ENCODE measurements at regions not wholly inside any gene's neighbourhood (a gene's known extent, or its start where the extent isn't known, plus 50 kb on each side); places are given as distances from the start of the nearest gene placed in this dataset.
"Not testable (repeated sequence)": the region's sequence is repeated elsewhere in the genome, so short reads cannot be mapped to it uniquely, and the experiment has no call there.

GRCh38 chr10:22832066-22832602, 95.7 kb upstream of the ARMC3 start:
- ChIA-PET CTCF (interaction anchor here (0.7 kb wide), 1 partner anchor 13 kb away, joined by 3 read pairs; no protein-coding TSS in a partner anchor), POLR2A (ENCODE audit: low non-redundant PET) (no interaction called here)
- DNase-seq (ENCODE audit: low spot score): no peak
- no peak overlapping the region for H3K27ac ChIP-seq
- no peak for TF ChIP-seq CTCF (conservative IDR thresholded peaks at IDR 0.05; ENCODE audit: low read depth)

- ChIA-PET CTCF (interaction anchor here (0.7 kb wide), 1 partner anchor 12 kb away, joined by 3 read pairs; no protein-coding TSS in a partner anchor), POLR2A (ENCODE audit: low non-redundant PET) (no interaction called here)
- TF ChIP-seq CTCF (conservative IDR thresholded peaks at IDR 0.05; ENCODE audit: low read depth): no peak
- H3K27ac ChIP-seq: no peak overlapping the region
- no peak for DNase-seq (ENCODE audit: low spot score)
These were observed 96.3 kb upstream of the ARMC3 start for GRCh38 chr10:22831586-22831985.

DNA sequence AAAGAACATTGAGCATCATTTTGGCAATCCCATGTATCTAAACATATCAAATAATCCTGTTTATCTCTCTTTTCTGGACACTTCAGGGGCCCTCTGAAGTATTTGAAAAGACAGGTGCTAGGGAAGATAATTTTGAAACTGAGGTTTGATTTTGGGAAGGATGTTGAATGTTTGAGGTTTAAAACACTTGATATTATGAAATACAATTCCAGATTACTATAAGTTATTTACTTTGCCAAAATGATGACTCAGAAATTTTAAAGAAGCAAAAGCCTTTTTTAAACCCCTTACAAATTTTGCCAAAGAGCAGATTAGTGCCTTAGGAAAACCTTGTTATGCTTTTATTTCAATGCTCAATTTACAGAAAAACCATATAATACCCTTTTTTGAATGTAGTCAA, 99.1 kb upstream of the ARMC3 start:
- DNase-seq (ENCODE audit: low spot score); CTCF ChIA-PET; POLR2A ChIA-PET (ENCODE audit: low non-redundant PET); H3K27ac ChIP-seq: not testable (repeated sequence)

- no peak overlapping the region for H3K27ac ChIP-seq
- TF ChIP-seq CTCF (conservative IDR thresholded peaks at IDR 0.05; ENCODE audit: low read depth): no peak
- CTCF ChIA-PET: no interaction called here
- POLR2A ChIA-PET (ENCODE audit: low non-redundant PET): no interaction called here
- no peak for DNase-seq (ENCODE audit: low spot score)
These were observed 102.0 kb upstream of the ARMC3 start for GRCh38 chr10:22825841-22826240.

DNA sequence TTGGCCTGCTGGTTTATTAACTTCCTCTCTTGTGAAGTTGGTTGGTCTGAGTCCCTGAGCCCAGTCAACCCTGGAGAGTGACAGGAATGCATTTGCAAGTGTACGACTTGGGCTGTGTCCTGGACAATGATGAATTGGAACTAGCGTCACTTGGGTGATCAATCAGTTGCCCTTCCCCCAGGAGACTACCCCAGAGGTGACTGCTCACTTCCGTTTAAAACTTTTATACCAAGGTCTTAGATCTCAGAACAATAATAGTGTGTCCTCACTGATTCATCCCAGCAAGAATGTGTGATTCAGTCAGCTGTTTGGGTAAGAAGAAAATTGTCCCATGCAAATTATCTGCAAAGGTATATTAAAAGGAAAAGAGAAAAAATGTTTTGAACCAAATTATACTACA, 102.9 kb upstream of the ARMC3 start:
- H3K27ac ChIP-seq: no peak overlapping the region
- TF ChIP-seq CTCF (conservative IDR thresholded peaks at IDR 0.05; ENCODE audit: low read depth): no peak
- peak; percentile 53 for DNase-seq (ENCODE audit: low spot score)
- ChIA-PET POLR2A (ENCODE audit: low non-redundant PET) (interaction anchor here (0.6 kb wide), 1 partner anchor 270 kb away, joined by 3 read pairs; no protein-coding TSS in a partner anchor), CTCF (no interaction called here)

GRCh38 chr10:22824520-22824919, 103.3 kb upstream of the ARMC3 start:
- DNase-seq (ENCODE audit: low spot score): no peak
- no peak for TF ChIP-seq CTCF (conservative IDR thresholded peaks at IDR 0.05; ENCODE audit: low read depth)
- ChIA-PET CTCF (no interaction called here), POLR2A (ENCODE audit: low non-redundant PET) (no interaction called here)
- no peak overlapping the region for H3K27ac ChIP-seq

- peak; percentile 77 for DNase-seq (ENCODE audit: low spot score)
- no peak for TF ChIP-seq CTCF (conservative IDR thresholded peaks at IDR 0.05; ENCODE audit: low read depth)
- ChIA-PET CTCF (interaction anchor here (0.6 kb wide), 2 partner anchors 405 to 471 kb away, joined by 3 read pairs; no protein-coding TSS in a partner anchor), POLR2A (ENCODE audit: low non-redundant PET) (no interaction called here)
- no peak overlapping the region for H3K27ac ChIP-seq
These were observed 104.7 kb upstream of the ARMC3 start for GRCh38 chr10:22823109-22823508.

GRCh38 chr10:22821921-22822320, 105.9 kb upstream of the ARMC3 start:
- DNase-seq (ENCODE audit: low spot score); CTCF ChIA-PET; H3K27ac ChIP-seq; POLR2A ChIA-PET (ENCODE audit: low non-redundant PET): not testable (repeated sequence)

Measured in RWPE1 (cell line).